Ascending aorta (tissue), 2 donors: ENCODE measurements at regions not wholly inside any gene's neighbourhood (a gene's known extent, or its start where the extent isn't known, plus 50 kb on each side); places are given as distances from the start of the nearest gene placed in this dataset.

Source experiments
- DNase-seq, 2 donors: peaks; one replicate each; pipeline ENCODE4 v3.0.0-alpha.2; 2019; ENCODE audit warnings: low spot score in 2 of 2
- H3K27ac ChIP-seq, 2 donors: fragments of 200-600 bp; sonication (generic); one replicate each; pipeline ENCODE4 v1.5.1; 2016 to 2017; ENCODE audit warnings: mild to moderate bottlenecking in 1 of 2
- H3K27me3 ChIP-seq: fragments of 200-600 bp; sonication (generic); one replicate; pipeline ENCODE4 v1.5.1; 2017
- H3K36me3 ChIP-seq, 2 donors: fragments of 200-600 bp; sonication (generic); one replicate each; pipeline ENCODE4 v1.5.1; 2016
- H3K4me1 ChIP-seq, 2 donors: fragments of 200-600 bp; sonication (generic); one replicate each; pipeline ENCODE4 v1.5.1; 2016 to 2017; ENCODE audit warnings: mild to moderate bottlenecking in 1 of 2
- H3K4me3 ChIP-seq, 2 donors: fragments of 200-600 bp; sonication (generic); one replicate each; pipeline ENCODE4 v1.5.1; 2016 to 2017; ENCODE audit warnings: mild to moderate bottlenecking in 1 of 2
- H3K9me3 ChIP-seq, 2 donors: fragments of 200-600 bp; sonication (generic); one replicate each; pipeline ENCODE4 v1.5.1; 2016
- intact Hi-C: fragments of 100-400 bp; cut with DNase I; formaldehyde crosslinking; loops from one replicate; pipeline ENCODE4 v1.15.1; 2023
- TF ChIP-seq, protein P1 (sequence below), 3 experiments: fragments of 200-600 bp in 2 of 3; fragments of 450-650 bp in 1 of 3; sonication (generic) in 2 of 3; IDR thresholded peaks; one replicate each; pipeline ENCODE4 v1.5.1; 2016 to 2019; ENCODE audit warnings: antibody characterized with exemption in 3 of 3, mild to moderate bottlenecking in 1 of 3, moderate library complexity in 1 of 3

DNA sequence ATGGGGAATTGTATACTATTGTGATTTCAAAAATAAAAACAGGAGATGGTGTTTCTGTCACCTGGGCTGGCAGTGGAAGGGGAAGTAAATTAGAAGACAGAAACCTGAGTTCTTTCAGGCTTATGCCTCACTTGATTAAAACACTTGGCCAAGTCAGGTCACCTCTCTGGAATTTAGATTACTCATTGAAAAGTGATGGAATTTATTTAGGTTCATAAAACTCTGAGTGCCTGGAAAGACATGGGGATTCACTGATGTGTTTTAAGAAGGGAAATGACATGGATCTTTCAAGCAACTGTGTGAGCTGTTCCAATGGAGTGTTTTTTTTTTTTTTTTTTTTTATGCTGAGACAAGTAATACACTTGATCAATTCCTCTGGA, 400.1 kb downstream of the TMEM135 start:
- Histone ChIP-seq H3K4me3 (no peak overlapping the region), H3K9me3 (no peaks in the 10 kb centered on the region), H3K4me1 (peaks cover 0 to 13% of the 10 kb centered on the region in 2 donors), H3K27me3 (no peaks in the 10 kb centered on the region), H3K36me3 (no peaks in the 10 kb centered on the region), H3K27ac (no peak overlapping the region)
- TF ChIP-seq, protein P1, sequence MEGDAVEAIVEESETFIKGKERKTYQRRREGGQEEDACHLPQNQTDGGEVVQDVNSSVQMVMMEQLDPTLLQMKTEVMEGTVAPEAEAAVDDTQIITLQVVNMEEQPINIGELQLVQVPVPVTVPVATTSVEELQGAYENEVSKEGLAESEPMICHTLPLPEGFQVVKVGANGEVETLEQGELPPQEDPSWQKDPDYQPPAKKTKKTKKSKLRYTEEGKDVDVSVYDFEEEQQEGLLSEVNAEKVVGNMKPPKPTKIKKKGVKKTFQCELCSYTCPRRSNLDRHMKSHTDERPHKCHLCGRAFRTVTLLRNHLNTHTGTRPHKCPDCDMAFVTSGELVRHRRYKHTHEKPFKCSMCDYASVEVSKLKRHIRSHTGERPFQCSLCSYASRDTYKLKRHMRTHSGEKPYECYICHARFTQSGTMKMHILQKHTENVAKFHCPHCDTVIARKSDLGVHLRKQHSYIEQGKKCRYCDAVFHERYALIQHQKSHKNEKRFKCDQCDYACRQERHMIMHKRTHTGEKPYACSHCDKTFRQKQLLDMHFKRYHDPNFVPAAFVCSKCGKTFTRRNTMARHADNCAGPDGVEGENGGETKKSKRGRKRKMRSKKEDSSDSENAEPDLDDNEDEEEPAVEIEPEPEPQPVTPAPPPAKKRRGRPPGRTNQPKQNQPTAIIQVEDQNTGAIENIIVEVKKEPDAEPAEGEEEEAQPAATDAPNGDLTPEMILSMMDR (IDR thresholded peaks at IDR 0.05), result no peak
- DNase-seq, result no peak
- intact Hi-C loops, result no loop called here

GRCh38 chr11:87437133-87437843, 399.6 kb downstream of the TMEM135 start:
- TF ChIP-seq, protein P1 (IDR thresholded peaks at IDR 0.05), result no peak
- H3K9me3 ChIP-seq, result no peaks in the 10 kb centered on the region
- peaks cover 0 to 13% of the 10 kb centered on the region in 2 donors for H3K4me1 ChIP-seq
- intact Hi-C loops, result no loop called here
- H3K27ac ChIP-seq, result no peak overlapping the region
- no peak overlapping the region for H3K4me3 ChIP-seq
- H3K36me3 ChIP-seq, result no peaks in the 10 kb centered on the region
- DNase-seq, result no peak
- no peaks in the 10 kb centered on the region for H3K27me3 ChIP-seq

DNA sequence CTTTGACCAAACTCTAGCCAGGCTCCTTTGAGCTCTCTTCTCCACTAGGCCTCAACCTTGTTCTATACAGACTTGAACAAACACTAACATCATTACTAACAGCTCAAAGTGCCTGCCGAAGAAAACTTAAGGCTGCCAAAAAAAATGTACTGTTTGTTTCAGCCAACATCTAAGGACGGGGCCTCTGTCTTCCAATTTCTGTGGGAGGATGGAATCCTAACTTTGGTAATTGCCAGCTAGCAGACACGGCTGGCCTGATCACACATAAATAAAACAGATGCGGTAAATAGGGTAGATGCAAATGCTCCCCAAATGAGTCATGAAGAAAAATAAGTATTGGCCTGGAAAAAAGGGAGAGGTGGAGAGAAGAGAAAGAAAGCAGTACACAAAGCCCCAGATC, 394.3 kb downstream of the TMEM135 start:
- Histone ChIP-seq H3K4me3 (no peak overlapping the region), H3K27ac (no peak overlapping the region), H3K27me3 (no peaks in the 10 kb centered on the region), H3K9me3 (no peaks in the 10 kb centered on the region), H3K36me3 (no peaks in the 10 kb centered on the region), H3K4me1 (peaks cover 0 to 3% of the 10 kb centered on the region in 2 donors)
- DNase-seq, result no peak
- TF ChIP-seq, protein P1 (IDR thresholded peaks at IDR 0.05), result no peak
- intact Hi-C loops, result no loop called here

- H3K9me3 ChIP-seq, result no peaks in the 10 kb centered on the region
- TF ChIP-seq, protein P1 (IDR thresholded peaks at IDR 0.05), result no peak
- no peak overlapping the region for H3K4me3 ChIP-seq
- H3K27ac ChIP-seq, result no peak overlapping the region
- no peaks in the 10 kb centered on the region for H3K27me3 ChIP-seq
- peaks cover 0 to 3% of the 10 kb centered on the region in 2 donors for H3K4me1 ChIP-seq
- no peak for DNase-seq
- intact Hi-C loops, result no loop called here
- H3K36me3 ChIP-seq, result no peaks in the 10 kb centered on the region
Measured at GRCh38 chr11:87431392-87431791, 393.7 kb downstream of the TMEM135 start.

DNA sequence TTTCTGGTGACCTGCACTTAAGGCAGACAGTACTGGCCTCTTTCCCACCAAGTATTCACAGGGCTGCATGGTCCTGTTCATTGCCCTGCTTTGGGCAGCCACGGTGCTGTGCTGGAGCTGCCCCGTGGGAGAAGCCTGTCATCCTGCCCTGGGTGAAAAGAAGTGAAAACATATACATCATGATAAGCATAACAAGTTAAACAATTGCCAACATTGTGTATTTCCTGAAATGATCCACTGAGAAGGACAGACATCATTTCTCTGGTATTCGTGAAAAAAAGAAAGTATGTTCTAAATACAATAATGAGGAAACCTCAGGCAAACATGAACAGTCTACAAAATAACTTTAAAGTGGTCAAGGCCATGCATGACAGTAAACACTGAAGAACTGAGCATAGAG, 393.1 kb downstream of the TMEM135 start:
- Histone ChIP-seq H3K4me3 (no peak overlapping the region), H3K27ac (no peak overlapping the region), H3K9me3 (no peaks in the 10 kb centered on the region), H3K36me3 (no peaks in the 10 kb centered on the region), H3K4me1 (peaks cover 0 to 3% of the 10 kb centered on the region in 2 donors), H3K27me3 (no peaks in the 10 kb centered on the region)
- no peak for DNase-seq
- intact Hi-C loops, result no loop called here
- TF ChIP-seq, protein P1 (IDR thresholded peaks at IDR 0.05), result no peak

GRCh38 chr11:87429996-87430395, 392.3 kb downstream of the TMEM135 start:
- no peaks in the 10 kb centered on the region for H3K36me3 ChIP-seq
- H3K4me1 ChIP-seq, result peaks cover 0 to 3% of the 10 kb centered on the region in 2 donors
- no peaks in the 10 kb centered on the region for H3K9me3 ChIP-seq
- no peak overlapping the region for H3K4me3 ChIP-seq
- H3K27ac ChIP-seq, result no peak overlapping the region
- no peaks in the 10 kb centered on the region for H3K27me3 ChIP-seq
- TF ChIP-seq, protein P1 (IDR thresholded peaks at IDR 0.05), result no peak
- intact Hi-C loops, result no loop called here
- no peak for DNase-seq
